Pons (tissue), 1 donor: ENCODE measurements at regions not wholly inside any gene's neighbourhood (a gene's known extent, or its start where the extent isn't known, plus 50 kb on each side); places are given as distances from the start of the nearest gene placed in this dataset.
"Not testable (repeated sequence)": the region's sequence is repeated elsewhere in the genome, so short reads cannot be mapped to it uniquely, and the experiment has no call there.

ENCODE experiments used
- DNase-seq: peaks from one replicate; pipeline ENCODE4 v3.0.0-alpha.2; 2016; ENCODE audit warnings: low spot score

GRCh38 chr6:9308284-9308683 lies 872.9 kb upstream of the SLC35B3 start:
- DNase-seq: no peak

- DNase-seq: no peak
Measured at GRCh38 chr6:9307786-9308185, 872.4 kb upstream of the SLC35B3 start.

GRCh38 chr6:9307187-9307586 lies 871.8 kb upstream of the SLC35B3 start:
- no peak for DNase-seq

- DNase-seq: no peak
Measured at GRCh38 chr6:9295644-9296043, 860.3 kb upstream of the SLC35B3 start.

- DNase-seq: peak; percentile 1
Measured at GRCh38 chr6:9292975-9293374, 857.6 kb upstream of the SLC35B3 start.

- DNase-seq: not testable (repeated sequence)
Measured at GRCh38 chr6:9290342-9290741, 855.0 kb upstream of the SLC35B3 start.

- DNase-seq: no peak
Measured at GRCh38 chr6:9272671-9273070, 837.3 kb upstream of the SLC35B3 start.

- no peak for DNase-seq
Measured at GRCh38 chr6:9266741-9267140, 831.4 kb upstream of the SLC35B3 start.

GRCh38 chr6:9257215-9257614 lies 821.9 kb upstream of the SLC35B3 start:
- no peak for DNase-seq

GRCh38 chr6:9254251-9254650 lies 818.9 kb upstream of the SLC35B3 start:
- DNase-seq: no peak

GRCh38 chr6:9252799-9253198 lies 817.5 kb upstream of the SLC35B3 start:
- DNase-seq: no peak

- DNase-seq: peak; percentile 4
Measured at GRCh38 chr6:9250852-9251251, 815.5 kb upstream of the SLC35B3 start.

- no peak for DNase-seq
Measured at GRCh38 chr6:9248133-9248532, 812.8 kb upstream of the SLC35B3 start.

GRCh38 chr6:9240861-9241260 lies 805.5 kb upstream of the SLC35B3 start:
- DNase-seq: no peak

- no peak for DNase-seq
Measured at GRCh38 chr6:9236443-9236842, 801.1 kb upstream of the SLC35B3 start.

GRCh38 chr6:9233686-9234085 lies 798.3 kb upstream of the SLC35B3 start:
- no peak for DNase-seq

- DNase-seq: no peak
Measured at GRCh38 chr6:9233226-9233625, 797.9 kb upstream of the SLC35B3 start.

- no peak for DNase-seq
Measured at GRCh38 chr6:9225441-9225871, 790.1 kb upstream of the SLC35B3 start.

GRCh38 chr6:9224539-9224938 lies 789.2 kb upstream of the SLC35B3 start:
- DNase-seq: no peak

GRCh38 chr6:9213717-9214116 lies 778.4 kb upstream of the SLC35B3 start:
- not testable (repeated sequence) for DNase-seq

GRCh38 chr6:9208966-9209365 lies 773.6 kb upstream of the SLC35B3 start:
- no peak for DNase-seq

- no peak for DNase-seq
Measured at GRCh38 chr6:9205645-9206044, 770.3 kb upstream of the SLC35B3 start.

GRCh38 chr6:9204171-9204570 lies 768.8 kb upstream of the SLC35B3 start:
- no peak for DNase-seq

GRCh38 chr6:9200712-9201111 lies 765.4 kb upstream of the SLC35B3 start:
- no peak for DNase-seq

GRCh38 chr6:9197726-9198125 lies 762.4 kb upstream of the SLC35B3 start:
- DNase-seq: no peak
